Stimulated activated effector memory CD8-positive, alpha-beta T cell treated with anti-CD3 and anti-CD28 coated beads, Interleukin-12 subunit alpha, Interleukin-12 subunit beta, amount 100 ng/mL, for 72 hours (primary cell): ENCODE measurements at regions not wholly inside any gene's neighbourhood (a gene's known extent, or its start where the extent isn't known, plus 50 kb on each side); places are given as distances from the start of the nearest gene placed in this dataset.
"Not testable (repeated sequence)": the region's sequence is repeated elsewhere in the genome, so short reads cannot be mapped to it uniquely, and the experiment has no call there.

Experiments
- ATAC-seq: fragments of 150-1000 bp; cut with Tn5 transposase; 2 replicates; pipeline ENCODE4 v1.10.0; 2021
- DNase-seq, 2 donors: peaks; one replicate each; pipeline ENCODE4 v3.0.0; 2021 to 2022; ENCODE audit warnings: low spot score in 2 of 2
- H3K27ac Mint-ChIP-seq: one replicate; pipeline ENCODE4 v1.8.0; 2022; ENCODE audit warnings: mild to moderate bottlenecking, mixed read lengths
- H3K36me3 Mint-ChIP-seq: one replicate; pipeline ENCODE4 v1.8.0; 2022; ENCODE audit warnings: mild to moderate bottlenecking, mixed read lengths
- H3K4me1 Mint-ChIP-seq: one replicate; pipeline ENCODE4 v1.8.0; 2022; ENCODE audit warnings: mixed read lengths
- H3K4me3 Mint-ChIP-seq: one replicate; pipeline ENCODE4 v1.8.0; 2022; ENCODE audit warnings: mild to moderate bottlenecking, mixed read lengths
- H3K9me3 Mint-ChIP-seq: one replicate; pipeline ENCODE4 v1.8.0; 2022; ENCODE audit warnings: mixed read lengths

DNA sequence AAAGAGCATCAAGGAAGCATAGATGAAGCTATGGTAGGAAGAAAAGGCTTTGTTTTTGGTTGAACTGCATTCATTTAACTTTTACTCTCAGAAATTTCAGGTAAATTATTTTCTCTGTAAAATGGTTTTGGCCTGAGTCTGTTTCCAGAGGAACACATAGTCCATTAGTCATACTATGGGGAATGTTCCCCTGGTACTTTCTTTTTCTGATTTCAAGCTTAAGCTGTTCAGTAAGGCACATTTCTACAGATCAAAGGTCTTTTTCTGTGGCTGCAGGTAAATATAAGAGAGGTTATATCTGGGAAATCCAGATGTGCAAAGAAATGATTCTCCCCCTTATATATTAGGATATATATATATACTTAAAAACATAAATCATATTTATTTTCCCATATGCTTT lies 1744.4 kb upstream of the ADGRL3 start:
- H3K36me3 Mint-ChIP-seq = no peaks in the 10 kb centered on the region
- no peak overlapping the region for H3K4me3 Mint-ChIP-seq
- H3K27ac Mint-ChIP-seq = no peak overlapping the region
- H3K9me3 Mint-ChIP-seq = peaks cover 20% of the 10 kb centered on the region
- no peaks in the 10 kb centered on the region for H3K4me1 Mint-ChIP-seq
- ATAC-seq (no peak), DNase-seq (no peak)

DNA sequence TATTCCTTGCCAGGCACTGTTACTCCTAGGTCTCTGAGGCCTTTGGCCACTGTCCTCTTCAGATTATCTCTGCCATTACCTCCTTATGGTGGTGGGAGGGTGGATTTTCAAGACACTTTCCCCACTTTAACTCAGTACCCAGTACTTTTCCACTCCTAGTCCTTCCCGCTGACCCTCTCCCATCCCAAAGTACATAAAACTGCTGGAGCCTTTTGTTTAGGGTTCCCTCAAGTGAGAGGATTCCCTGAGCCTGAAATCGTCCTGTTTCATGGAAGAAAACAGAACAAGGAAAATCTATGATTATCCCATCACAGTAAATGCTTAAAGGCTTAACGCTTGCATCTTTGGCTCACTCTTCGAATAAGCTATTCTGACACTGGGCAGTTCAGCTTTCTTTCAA lies 1742.5 kb upstream of the ADGRL3 start:
- Mint-ChIP-seq H3K27ac (no peak overlapping the region), H3K36me3 (no peaks in the 10 kb centered on the region), H3K4me3 (no peak overlapping the region), H3K4me1 (no peaks in the 10 kb centered on the region), H3K9me3 (peaks cover 14% of the 10 kb centered on the region)
- no peak for ATAC-seq
- DNase-seq = no peak

DNA sequence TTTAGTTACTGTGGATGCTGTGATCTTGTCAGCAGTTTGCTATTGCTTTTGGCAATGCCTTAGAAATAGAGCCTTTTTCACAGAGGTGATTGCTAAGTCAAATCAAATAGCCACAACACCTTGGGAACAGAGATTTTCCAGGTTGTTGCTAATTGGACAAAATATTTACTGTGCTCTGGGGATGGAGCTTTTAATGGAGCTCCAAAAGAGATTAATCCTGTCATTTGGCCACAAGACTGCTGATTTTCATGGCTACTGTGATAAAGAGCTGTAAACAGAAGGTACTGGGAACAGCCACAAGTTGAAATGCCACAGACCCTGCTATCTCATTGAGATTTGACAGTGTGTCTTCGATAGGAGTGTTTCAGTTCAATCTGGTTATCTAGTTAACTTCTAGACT lies 1715.2 kb upstream of the ADGRL3 start:
- no peak for ATAC-seq
- no peak for DNase-seq
- Mint-ChIP-seq H3K9me3 (peaks cover 20% of the 10 kb centered on the region), H3K36me3 (no peaks in the 10 kb centered on the region), H3K4me3 (no peak overlapping the region), H3K27ac (no peak overlapping the region), H3K4me1 (no peaks in the 10 kb centered on the region)

DNA sequence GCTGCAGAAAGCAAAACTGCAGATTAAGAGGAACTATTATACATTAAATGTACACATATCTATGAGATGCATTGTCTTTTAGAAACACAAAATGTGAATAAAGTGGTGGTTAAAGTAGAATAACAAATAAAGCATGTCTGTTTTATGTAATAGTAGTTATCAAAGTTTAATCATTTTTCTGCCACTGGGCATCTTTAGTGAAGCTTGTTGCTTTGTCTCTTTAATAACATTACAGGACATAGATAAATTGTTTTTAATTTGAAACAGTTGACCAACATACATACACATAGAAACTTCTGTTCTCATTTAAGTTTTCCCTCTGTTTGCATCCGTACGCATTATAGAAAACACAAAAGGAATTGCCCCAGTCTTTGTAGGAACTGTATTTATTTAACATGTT lies 1700.0 kb upstream of the ADGRL3 start:
- DNase-seq (no peak), ATAC-seq (no peak)
- Mint-ChIP-seq H3K9me3 (peaks cover 14% of the 10 kb centered on the region), H3K36me3 (no peaks in the 10 kb centered on the region), H3K27ac (no peak overlapping the region), H3K4me3 (no peak overlapping the region), H3K4me1 (no peaks in the 10 kb centered on the region)

DNA sequence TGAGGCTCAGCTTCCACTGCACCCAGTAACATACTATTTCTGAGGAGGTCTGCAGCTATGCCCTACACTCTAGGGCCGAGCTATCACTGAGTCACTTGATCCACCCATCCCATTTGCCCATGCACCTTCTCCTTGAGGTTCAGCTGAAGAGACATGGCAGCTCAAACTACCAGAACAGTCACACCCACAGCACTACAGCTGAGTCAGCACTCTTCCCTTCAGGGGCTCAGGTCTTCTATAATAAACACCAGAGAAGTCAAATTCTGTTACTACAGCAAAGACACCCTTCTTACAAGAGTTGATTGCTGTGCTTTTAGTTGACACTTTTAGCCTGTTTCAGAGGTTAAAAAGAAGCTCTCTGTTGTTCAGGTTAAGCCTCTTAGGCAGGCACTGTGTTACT lies 1696.4 kb upstream of the ADGRL3 start:
- DNase-seq (no peak), ATAC-seq (no peak)
- Mint-ChIP-seq H3K9me3 (peaks cover 13% of the 10 kb centered on the region), H3K4me1 (no peaks in the 10 kb centered on the region), H3K36me3 (no peaks in the 10 kb centered on the region), H3K27ac (no peak overlapping the region), H3K4me3 (no peak overlapping the region)

DNA sequence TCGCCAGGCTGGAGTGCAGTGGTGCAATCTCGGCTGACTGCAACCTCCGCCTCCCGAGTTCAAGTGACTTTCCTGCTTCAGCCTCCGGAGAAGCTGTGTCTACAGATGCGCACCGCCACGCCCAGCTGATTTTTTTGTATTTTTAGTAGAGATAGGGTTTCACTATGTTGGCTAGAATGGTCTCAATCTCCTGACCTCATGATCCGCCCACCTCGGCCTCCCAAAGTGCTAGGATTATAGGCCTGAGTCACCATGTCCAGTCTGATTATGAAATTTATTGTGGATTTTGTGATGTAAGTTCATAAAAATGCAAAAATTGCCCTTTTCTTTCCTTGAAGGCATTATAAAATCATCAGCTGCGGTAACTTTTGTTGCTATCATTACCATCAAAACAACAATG lies 1688.3 kb upstream of the ADGRL3 start:
- H3K27ac Mint-ChIP-seq, H3K4me3 Mint-ChIP-seq, ATAC-seq, H3K36me3 Mint-ChIP-seq, DNase-seq, H3K4me1 Mint-ChIP-seq: not testable (repeated sequence)
- H3K9me3 Mint-ChIP-seq = peaks cover 14% of the 10 kb centered on the region

DNA sequence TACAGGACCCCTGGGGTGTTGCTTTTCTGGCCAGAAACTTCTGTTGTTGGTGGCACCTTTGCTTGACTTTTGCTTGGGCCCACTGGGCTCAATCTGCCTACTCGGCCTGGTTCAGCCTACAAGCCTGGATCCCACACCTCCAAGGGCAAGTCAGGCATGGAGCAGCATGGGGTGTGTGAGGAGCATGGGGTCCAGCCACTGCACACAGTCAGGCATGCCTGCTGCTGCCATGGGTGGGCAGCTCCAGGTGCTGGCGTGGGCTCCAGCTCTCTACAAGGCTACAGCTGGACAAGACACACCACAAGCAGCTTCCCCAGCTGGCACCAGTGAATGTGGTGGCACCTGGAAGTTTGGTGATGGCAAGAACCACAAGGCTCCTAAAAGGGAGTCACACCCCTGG lies 1683.1 kb upstream of the ADGRL3 start:
- DNase-seq (no peak), ATAC-seq (peak; percentile 40)
- H3K9me3 Mint-ChIP-seq = peaks cover 9% of the 10 kb centered on the region
- no peaks in the 10 kb centered on the region for H3K36me3 Mint-ChIP-seq
- no peaks in the 10 kb centered on the region for H3K4me1 Mint-ChIP-seq
- H3K4me3 Mint-ChIP-seq = no peak overlapping the region
- no peak overlapping the region for H3K27ac Mint-ChIP-seq

DNA sequence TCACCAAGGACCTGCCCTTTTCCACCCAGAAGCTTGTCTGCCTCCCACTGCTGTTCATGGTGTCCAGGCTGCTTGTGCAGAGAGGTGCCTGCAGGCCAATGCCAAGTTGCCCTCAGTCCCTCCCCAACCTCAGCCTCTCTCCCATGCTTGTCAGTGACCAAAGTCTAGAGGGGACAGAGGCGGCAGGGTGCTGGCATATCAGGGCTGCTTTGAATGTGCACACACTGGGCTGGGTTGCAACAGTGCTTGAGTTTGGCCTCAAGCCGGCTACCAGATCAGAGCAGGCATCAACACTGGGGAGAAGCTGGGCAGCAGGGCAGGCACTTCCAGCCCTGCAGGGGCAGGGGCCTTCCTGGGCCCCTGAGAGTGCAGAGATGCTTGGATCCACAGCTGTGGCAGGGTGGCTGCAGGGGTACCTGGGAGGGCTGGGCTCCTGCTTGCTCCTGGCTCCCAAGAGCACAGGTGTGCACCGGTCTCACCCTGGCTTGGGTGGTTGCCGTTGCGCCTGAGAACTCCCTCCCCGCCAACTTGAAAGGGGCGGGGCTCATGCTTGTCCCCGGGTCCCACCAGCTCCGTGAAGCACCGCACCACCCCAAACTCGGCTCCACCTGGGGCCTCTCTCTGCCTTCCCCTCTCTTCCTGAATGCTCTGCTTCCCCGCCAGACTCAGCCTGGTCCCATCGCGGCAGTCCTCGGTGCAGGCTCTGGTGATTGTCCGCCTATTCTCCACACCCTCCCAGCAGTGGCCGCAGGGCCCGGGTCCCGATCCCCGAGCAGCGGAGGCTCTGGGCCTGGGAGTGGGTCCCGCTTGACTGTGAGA lies 1681.9 kb upstream of the ADGRL3 start:
- H3K4me3 Mint-ChIP-seq = no peak overlapping the region
- H3K36me3 Mint-ChIP-seq = no peaks in the 10 kb centered on the region
- H3K9me3 Mint-ChIP-seq = peaks cover 11% of the 10 kb centered on the region
- no peaks in the 10 kb centered on the region for H3K4me1 Mint-ChIP-seq
- ATAC-seq (peak; percentile 28), DNase-seq (no peak)
- no peak overlapping the region for H3K27ac Mint-ChIP-seq

DNA sequence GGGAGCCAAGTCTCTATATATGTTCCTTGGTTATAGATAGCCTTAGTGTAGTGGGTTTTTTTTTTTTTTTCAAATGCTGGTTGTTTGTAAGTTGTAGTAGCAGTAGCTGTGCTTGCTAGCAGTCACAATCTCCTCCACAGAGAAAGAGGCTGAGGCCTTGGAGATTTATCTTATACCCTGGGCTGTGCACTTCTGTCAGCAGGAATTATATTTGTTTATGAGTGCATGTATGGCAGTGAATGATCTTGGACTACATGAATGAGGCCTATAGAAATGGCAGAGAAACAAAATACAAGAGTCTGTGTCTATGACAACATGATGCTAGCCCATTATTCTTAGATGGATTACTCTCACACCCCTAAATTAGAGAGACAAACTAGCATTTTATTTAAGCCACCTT lies 1674.2 kb upstream of the ADGRL3 start:
- no peak for DNase-seq
- Mint-ChIP-seq H3K4me1 (no peaks in the 10 kb centered on the region), H3K36me3 (no peaks in the 10 kb centered on the region), H3K4me3 (no peak overlapping the region), H3K27ac (no peak overlapping the region), H3K9me3 (peaks cover 11% of the 10 kb centered on the region)
- no peak for ATAC-seq

DNA sequence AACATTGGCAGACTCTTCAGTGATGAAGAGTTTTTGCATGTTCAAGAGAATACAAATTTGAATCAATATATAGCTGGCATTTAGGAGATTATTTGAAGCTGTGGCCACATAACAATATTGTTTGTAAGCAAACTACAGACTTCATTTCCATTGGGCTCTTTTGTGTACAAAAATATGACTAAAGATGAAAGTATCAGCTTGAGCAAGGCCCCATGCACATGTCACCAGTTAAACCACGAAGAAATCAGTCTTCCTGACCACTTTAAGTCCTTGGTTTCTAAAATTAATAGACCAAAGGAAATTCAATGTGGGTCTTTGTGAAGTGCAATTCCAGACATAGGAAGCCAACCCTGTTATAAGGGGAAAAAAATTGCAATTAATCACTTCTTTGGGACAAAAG lies 1664.6 kb upstream of the ADGRL3 start:
- no peak for DNase-seq
- Mint-ChIP-seq H3K9me3 (peaks cover 11% of the 10 kb centered on the region), H3K4me3 (no peak overlapping the region), H3K27ac (no peak overlapping the region), H3K4me1 (no peaks in the 10 kb centered on the region), H3K36me3 (no peaks in the 10 kb centered on the region)
- ATAC-seq = no peak

DNA sequence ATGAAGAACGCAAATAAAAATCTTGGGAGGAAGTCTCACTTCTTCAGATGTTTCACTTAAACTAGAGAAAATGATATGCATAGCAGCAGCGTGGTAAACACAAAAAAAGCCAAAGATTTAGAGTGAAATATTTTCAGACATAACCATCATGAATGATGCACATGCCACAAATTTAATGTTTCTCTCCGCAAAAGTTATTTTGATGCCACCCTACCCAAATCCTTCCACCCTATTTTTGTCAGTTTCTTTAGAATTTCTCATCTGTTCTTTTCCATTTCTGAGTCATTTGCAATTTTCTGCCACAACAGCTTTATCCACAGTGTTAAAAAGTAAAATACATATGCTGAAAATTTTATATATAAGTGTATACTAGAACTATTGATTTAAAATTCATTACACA lies 1663.7 kb upstream of the ADGRL3 start:
- Mint-ChIP-seq H3K9me3 (peaks cover 11% of the 10 kb centered on the region), H3K36me3 (no peaks in the 10 kb centered on the region), H3K27ac (no peak overlapping the region), H3K4me1 (no peaks in the 10 kb centered on the region), H3K4me3 (no peak overlapping the region)
- DNase-seq (no peak), ATAC-seq (no peak)

DNA sequence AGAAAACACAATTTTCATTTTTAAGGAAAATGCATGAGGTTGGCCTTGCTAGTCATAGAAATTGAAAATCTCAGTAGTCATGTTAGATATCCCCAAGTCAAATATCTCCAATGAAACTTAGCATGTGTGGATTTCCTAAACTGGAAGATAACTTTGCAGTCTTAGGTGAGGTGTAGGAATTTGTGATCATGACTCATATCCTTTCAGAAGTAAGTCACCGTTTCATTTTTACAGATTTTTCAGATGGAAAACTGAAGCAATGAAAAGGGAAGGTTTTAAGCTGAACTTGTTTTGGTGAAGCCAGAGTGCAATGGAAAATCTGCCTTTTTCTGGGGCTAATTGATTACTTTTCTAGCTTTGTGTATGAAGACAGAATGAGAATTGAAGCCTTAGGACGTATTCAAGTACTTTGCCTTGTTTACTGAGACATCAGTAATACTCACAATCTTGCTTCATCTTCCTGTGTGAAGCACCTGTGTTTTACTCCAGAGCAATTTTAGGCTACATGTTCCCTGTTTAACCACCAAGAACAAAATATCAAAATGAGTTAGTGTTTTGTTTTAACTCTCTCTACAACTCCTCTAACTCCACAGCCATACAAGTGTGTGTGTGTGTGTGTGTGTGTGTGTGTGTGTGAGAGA lies 1662.8 kb upstream of the ADGRL3 start:
- Mint-ChIP-seq H3K4me3 (no peak overlapping the region), H3K4me1 (no peaks in the 10 kb centered on the region), H3K36me3 (no peaks in the 10 kb centered on the region), H3K9me3 (peaks cover 11% of the 10 kb centered on the region), H3K27ac (no peak overlapping the region)
- ATAC-seq (no peak), DNase-seq (no peak)

DNA sequence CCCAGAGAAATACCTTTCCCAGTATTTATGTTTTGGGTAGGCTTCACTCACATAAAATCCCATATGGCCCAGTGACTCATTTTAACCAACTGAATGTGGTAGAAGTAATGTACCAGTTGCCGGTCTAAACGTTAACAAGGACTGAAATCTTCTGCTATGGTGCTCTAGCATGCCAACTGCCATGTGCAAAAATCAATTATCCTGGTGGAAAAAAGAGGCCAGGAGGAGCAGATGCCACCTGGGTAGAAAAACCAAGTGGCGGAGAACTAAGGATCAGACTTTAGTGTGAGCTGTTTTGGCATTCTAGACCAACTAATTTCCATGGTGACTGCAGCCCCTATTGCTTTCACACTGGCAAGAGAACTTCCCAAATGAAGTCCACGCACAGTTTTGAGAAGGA lies 1660.7 kb upstream of the ADGRL3 start:
- H3K27ac Mint-ChIP-seq = no peak overlapping the region
- ATAC-seq = no peak
- H3K4me3 Mint-ChIP-seq = no peak overlapping the region
- no peak for DNase-seq
- no peaks in the 10 kb centered on the region for H3K36me3 Mint-ChIP-seq
- H3K4me1 Mint-ChIP-seq = no peaks in the 10 kb centered on the region
- H3K9me3 Mint-ChIP-seq = peaks cover 11% of the 10 kb centered on the region

DNA sequence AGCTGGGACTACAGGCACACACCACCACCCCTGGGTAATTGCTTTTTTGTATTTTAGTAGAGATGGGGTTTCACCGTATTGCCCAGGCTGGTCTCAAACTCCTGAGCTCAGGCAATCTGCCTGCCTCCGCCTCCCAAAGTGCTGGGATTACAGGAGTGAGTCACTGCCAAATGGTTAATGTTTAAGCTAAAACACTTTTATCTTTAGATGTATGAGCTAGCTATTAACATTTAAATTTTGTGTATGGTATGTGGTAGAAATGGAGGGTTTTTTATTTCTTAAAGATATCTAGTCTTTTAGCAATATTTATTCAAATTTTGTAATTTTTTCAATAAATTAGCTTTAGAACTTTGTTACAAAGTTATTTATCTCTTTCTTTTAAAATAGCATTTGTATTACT lies 1659.8 kb upstream of the ADGRL3 start:
- H3K36me3 Mint-ChIP-seq = no peaks in the 10 kb centered on the region
- no peak for ATAC-seq
- no peaks in the 10 kb centered on the region for H3K4me1 Mint-ChIP-seq
- no peak for DNase-seq
- peaks cover 6% of the 10 kb centered on the region for H3K9me3 Mint-ChIP-seq
- no peak overlapping the region for H3K27ac Mint-ChIP-seq
- H3K4me3 Mint-ChIP-seq = no peak overlapping the region

DNA sequence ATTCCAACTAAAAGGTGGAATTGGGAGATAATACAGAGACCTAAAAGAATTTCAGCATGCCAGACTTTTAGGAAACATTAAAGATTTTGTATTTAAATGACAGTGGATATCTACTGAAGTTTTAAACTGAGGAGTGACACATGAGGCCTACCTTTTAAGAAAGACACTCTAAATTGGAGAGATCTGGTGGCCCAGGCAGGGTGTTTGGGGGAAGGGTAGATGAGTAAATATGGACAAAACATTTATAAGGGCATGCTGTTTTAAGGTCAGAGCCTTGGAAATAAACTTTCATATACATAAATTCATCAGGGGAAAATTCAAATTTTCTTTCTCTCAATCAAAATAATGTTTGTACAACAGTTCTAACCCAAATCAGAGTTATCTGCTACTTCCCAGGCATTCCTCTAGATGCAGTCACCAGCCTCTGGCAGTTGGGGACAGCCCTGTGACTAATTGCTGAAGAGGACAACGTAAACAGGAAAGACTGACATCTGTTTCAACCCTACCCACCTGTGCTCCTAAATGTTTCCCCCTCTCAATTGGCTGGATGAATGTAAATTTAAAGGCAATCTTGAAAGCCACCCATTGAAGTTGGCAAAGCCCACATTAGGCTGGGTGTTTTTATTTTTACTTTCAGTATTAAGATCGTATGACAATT lies 1646.9 kb upstream of the ADGRL3 start:
- no peak for DNase-seq

DNA sequence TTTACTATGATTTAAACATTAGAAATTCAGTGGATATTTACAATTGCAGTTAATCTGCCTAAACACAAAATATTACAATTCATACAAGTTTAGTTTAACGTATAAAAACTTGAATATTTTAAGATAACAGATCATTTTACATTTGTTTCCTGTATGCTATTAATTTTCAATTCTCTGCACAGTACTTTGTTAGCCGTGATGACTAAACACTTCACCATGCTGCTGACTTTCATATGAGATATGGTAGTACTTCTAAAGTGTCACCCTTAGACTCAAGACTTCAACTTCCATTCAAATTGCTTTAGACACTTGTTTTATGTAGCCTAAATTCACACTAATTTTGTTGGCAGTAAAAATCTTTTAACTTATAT lies 1646.4 kb upstream of the ADGRL3 start:
- Mint-ChIP-seq H3K9me3 (peaks cover 22% of the 10 kb centered on the region), H3K27ac (no peak overlapping the region), H3K4me1 (no peaks in the 10 kb centered on the region), H3K4me3 (no peak overlapping the region), H3K36me3 (no peaks in the 10 kb centered on the region)
- DNase-seq = no peak
- no peak for ATAC-seq

More for the DNA sequence above, 1646.9 kb upstream of the ADGRL3 start:
- H3K27ac Mint-ChIP-seq = no peak overlapping the region
- ATAC-seq = no peak
- H3K4me3 Mint-ChIP-seq = no peak overlapping the region
- H3K9me3 Mint-ChIP-seq = peaks cover 18% of the 10 kb centered on the region
- no peaks in the 10 kb centered on the region for H3K36me3 Mint-ChIP-seq
- H3K4me1 Mint-ChIP-seq = no peaks in the 10 kb centered on the region
